ENCODE measurements at regions not wholly inside any gene's neighbourhood (a gene's known extent, or its start where the extent isn't known, plus 50 kb on each side); places are given as distances from the start of the nearest gene placed in this dataset.

DNA sequence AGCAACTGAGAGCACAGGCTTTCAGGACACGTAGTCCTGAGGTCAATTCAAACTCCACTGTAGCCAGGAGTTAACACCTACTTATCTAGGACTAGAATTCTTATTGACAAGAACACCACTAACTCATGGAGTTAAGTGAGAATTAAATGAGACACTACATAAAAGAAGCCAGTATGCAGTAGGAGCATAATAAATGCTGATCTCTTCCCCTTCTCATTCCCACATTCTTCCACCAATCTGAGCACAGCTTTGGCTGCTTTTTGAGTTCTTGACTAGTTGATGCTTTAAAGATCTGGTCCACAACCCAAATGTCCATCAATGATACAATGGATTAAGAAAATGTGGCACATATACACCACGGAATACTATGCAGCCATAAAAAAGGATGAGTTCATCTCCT is 55.2 kb downstream of the TTC32 start:
- TF ChIP-seq, protein P1, sequence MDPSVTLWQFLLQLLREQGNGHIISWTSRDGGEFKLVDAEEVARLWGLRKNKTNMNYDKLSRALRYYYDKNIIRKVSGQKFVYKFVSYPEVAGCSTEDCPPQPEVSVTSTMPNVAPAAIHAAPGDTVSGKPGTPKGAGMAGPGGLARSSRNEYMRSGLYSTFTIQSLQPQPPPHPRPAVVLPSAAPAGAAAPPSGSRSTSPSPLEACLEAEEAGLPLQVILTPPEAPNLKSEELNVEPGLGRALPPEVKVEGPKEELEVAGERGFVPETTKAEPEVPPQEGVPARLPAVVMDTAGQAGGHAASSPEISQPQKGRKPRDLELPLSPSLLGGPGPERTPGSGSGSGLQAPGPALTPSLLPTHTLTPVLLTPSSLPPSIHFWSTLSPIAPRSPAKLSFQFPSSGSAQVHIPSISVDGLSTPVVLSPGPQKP (IDR thresholded peaks at IDR 0.05; ENCODE audit: low read depth, low read length) = no peak
- TF ChIP-seq PBX3 (IDR thresholded peaks at IDR 0.05; ENCODE audit: insufficient replicate concordance, low read depth, low read length) = no peak
- TF ChIP-seq, protein P2, sequence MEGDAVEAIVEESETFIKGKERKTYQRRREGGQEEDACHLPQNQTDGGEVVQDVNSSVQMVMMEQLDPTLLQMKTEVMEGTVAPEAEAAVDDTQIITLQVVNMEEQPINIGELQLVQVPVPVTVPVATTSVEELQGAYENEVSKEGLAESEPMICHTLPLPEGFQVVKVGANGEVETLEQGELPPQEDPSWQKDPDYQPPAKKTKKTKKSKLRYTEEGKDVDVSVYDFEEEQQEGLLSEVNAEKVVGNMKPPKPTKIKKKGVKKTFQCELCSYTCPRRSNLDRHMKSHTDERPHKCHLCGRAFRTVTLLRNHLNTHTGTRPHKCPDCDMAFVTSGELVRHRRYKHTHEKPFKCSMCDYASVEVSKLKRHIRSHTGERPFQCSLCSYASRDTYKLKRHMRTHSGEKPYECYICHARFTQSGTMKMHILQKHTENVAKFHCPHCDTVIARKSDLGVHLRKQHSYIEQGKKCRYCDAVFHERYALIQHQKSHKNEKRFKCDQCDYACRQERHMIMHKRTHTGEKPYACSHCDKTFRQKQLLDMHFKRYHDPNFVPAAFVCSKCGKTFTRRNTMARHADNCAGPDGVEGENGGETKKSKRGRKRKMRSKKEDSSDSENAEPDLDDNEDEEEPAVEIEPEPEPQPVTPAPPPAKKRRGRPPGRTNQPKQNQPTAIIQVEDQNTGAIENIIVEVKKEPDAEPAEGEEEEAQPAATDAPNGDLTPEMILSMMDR (IDR thresholded peaks at IDR 0.05 in 2 of 3, conservative IDR thresholded peaks at IDR 0.05 in 1 of 3; ENCODE audit: control insufficient read depth in 2 of 3, extremely low read depth in 1 of 3, insufficient read depth in 1 of 3, low read depth in 3 of 3, low read length in 3 of 3) = no peak
- no peak for TF ChIP-seq USF2 (IDR thresholded peaks at IDR 0.05; ENCODE audit: borderline replicate concordance, low read depth, low read length)
- TF ChIP-seq TAF1 (IDR thresholded peaks at IDR 0.05; ENCODE audit: borderline replicate concordance, low read depth, low read length) = no peak
- TF ChIP-seq NR2C2 (IDR thresholded peaks at IDR 0.05; ENCODE audit: borderline replicate concordance, control insufficient read depth, insufficient read length, low read depth) = no peak
- TF ChIP-seq CHD2 (IDR thresholded peaks at IDR 0.05; ENCODE audit: borderline replicate concordance, low read depth, low read length) = no peak
- no peak for TF ChIP-seq POLR2AphosphoS5 (IDR thresholded peaks at IDR 0.05; ENCODE audit: low read length)
- no peak for TF ChIP-seq CREM (IDR thresholded peaks at IDR 0.05; ENCODE audit: low read depth)
- no peak for TF ChIP-seq BHLHE40 (IDR thresholded peaks at IDR 0.05; ENCODE audit: borderline replicate concordance in 1 of 2, low read depth in 2 of 2, low read length in 1 of 2)
- no peak for TF ChIP-seq NFIC (IDR thresholded peaks at IDR 0.05; ENCODE audit: low read depth, low read length)
- no peak for TF ChIP-seq EP300 (IDR thresholded peaks at IDR 0.05; ENCODE audit: borderline replicate concordance in 1 of 2, control insufficient read depth in 1 of 2, low read depth in 2 of 2, low read length in 2 of 2)

Data from GM12878 (cell line).